22Rv1 (cell line): ENCODE measurements at regions not wholly inside any gene's neighbourhood (a gene's known extent, or its start where the extent isn't known, plus 50 kb on each side); places are given as distances from the start of the nearest gene placed in this dataset.

Experiments used
- H3K27ac ChIP-seq: fragments of 450-650 bp; 2 replicates; pipeline ENCODE4 v1.5.1; 2017
- ZFX ChIP-seq: fragments of 450-650 bp; IDR thresholded peaks from 2 replicates; pipeline ENCODE4 v1.6.1; 2017; ENCODE audit warnings: antibody characterized with exemption, borderline replicate concordance
- TF ChIP-seq, protein P1 (sequence below): fragments of 450-650 bp; IDR thresholded peaks from 2 replicates; pipeline ENCODE4 v1.5.1; 2017; ENCODE audit warnings: mild to moderate bottlenecking

DNA sequence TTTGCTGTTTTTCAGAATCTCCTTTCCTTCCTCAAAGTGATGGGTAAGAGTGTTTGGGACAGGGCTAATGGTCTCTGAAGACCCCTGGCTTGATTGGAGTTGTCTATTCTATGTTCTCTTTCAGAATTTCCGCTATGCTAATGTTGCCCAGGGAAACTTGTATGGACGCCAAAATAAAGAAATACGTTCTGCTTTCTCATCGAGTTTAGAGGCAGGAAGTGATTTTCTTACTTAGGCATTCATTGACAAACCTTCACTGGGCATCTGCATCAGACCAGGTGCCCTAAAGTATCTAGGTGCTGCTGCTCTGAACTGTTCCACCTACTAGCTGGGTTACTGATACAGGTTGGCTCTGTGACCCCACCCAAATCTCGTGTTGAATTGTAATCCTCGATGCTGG is 787.9 kb upstream of the EEF2KMT start:
- TF ChIP-seq, protein P1, sequence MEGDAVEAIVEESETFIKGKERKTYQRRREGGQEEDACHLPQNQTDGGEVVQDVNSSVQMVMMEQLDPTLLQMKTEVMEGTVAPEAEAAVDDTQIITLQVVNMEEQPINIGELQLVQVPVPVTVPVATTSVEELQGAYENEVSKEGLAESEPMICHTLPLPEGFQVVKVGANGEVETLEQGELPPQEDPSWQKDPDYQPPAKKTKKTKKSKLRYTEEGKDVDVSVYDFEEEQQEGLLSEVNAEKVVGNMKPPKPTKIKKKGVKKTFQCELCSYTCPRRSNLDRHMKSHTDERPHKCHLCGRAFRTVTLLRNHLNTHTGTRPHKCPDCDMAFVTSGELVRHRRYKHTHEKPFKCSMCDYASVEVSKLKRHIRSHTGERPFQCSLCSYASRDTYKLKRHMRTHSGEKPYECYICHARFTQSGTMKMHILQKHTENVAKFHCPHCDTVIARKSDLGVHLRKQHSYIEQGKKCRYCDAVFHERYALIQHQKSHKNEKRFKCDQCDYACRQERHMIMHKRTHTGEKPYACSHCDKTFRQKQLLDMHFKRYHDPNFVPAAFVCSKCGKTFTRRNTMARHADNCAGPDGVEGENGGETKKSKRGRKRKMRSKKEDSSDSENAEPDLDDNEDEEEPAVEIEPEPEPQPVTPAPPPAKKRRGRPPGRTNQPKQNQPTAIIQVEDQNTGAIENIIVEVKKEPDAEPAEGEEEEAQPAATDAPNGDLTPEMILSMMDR = no peak
- TF ChIP-seq ZFX = no peak
- no peak overlapping the region for H3K27ac ChIP-seq

GRCh38 chr16:5884996-5885395 is 787.4 kb upstream of the EEF2KMT start:
- H3K27ac ChIP-seq = no peak overlapping the region
- no peak for TF ChIP-seq ZFX
- TF ChIP-seq, protein P1 = no peak

DNA sequence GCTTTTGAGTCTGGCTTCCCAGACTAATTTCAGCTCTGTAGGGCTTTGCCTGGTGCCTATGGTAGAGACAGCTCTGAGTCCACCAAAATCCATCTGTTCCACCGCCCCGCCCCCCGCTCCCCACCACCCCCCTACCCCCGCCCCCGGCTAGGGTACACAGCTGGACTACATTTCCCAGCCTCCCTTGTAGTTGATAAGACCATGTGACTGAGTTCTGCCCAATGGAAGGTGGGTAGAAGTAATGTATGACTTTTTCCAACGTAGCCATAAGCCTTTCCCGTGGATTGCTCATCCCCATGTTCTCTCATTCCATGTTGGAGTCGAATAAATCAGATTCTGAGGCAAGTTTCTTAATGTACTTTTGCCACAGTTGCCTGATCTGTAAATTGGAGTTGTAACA is 786.7 kb upstream of the EEF2KMT start:
- no peak overlapping the region for H3K27ac ChIP-seq
- no peak for TF ChIP-seq ZFX
- TF ChIP-seq, protein P1 = no peak

DNA sequence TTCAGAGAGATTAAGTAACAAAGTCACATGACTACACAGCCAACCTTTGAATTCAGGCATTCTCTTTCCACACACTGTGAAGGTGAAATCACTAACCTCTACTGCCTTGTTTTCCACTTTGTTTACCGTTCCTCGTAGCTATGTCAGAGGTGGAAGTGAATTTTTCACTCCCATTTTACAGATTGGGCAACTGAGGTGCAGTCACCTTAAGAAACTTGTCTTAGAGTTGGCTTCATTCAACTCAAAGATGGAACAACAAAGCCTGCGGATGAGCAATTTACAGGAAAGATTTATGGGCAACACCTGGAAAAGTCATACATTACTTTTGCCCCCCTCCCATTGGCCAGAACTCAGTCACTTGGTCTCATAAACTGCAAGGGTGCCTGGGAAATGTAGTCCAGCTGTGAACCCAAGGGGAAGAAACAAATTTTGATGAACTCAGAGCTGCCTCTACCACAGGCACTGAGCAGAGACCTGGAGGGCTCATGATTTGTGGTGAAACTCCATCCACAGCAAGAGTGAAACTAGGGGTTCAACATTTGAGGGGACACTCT is 784.6 kb upstream of the EEF2KMT start:
- TF ChIP-seq, protein P1 = no peak
- no peak for TF ChIP-seq ZFX
- H3K27ac ChIP-seq = no peak overlapping the region

- H3K27ac ChIP-seq = no peak overlapping the region
- TF ChIP-seq ZFX = no peak
- TF ChIP-seq, protein P1 = no peak
These were observed 777.8 kb upstream of the EEF2KMT start for GRCh38 chr16:5875416-5875815.

DNA sequence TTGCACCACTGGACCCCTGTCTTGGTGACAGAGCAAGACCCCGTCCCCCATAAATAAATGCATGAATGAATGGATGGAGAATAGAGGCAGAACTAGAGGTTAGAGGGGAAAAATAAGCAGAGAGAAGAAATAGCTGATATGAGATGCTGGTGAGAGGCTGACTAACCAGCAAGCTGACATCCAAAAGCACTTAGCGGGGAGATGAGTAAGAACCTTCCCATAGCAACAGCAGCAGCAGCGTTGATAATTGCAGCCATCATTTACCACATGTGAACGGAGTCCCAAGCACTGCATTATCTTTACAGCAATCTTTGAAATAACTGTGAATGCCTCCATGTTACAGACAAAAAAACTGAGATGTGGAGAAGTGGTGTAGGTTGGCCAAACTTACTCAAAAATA is 777.3 kb upstream of the EEF2KMT start:
- H3K27ac ChIP-seq = no peak overlapping the region
- TF ChIP-seq, protein P1 = no peak
- TF ChIP-seq ZFX = no peak

DNA sequence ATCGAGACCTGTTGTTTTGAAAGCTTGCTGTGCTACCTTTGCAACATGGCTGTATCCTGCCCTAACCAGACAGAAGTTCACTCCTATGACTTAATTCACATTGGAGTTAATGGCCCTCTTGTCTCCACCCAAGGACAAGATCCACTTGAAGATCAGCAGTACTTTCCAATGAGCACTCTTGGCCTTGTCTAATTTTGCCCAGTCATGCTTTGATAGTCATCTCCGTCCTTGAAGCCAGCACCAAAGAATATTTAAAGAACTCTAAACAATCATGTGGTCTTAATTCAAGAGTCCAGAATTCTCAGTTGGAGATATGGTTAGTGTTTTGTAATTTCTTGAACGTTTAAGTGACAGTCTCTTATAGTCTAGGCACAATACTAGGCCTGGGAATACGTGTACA is 775.6 kb upstream of the EEF2KMT start:
- H3K27ac ChIP-seq = no peak overlapping the region
- TF ChIP-seq ZFX = no peak
- TF ChIP-seq, protein P1 = no peak
